IMR-90 (cell line): ENCODE measurements at regions not wholly inside any gene's neighbourhood (a gene's known extent, or its start where the extent isn't known, plus 50 kb on each side); places are given as distances from the start of the nearest gene placed in this dataset.

Experiments
- CHD1 ChIP-seq: IDR thresholded peaks from 2 replicates; pipeline ENCODE4 v1.6.1; 2012; ENCODE audit warnings: low read depth, low read length, improper control_type of control experiment
- CTCF ChIP-seq: conservative IDR thresholded peaks from 2 replicates; pipeline ENCODE4 v1.5.1; 2012; ENCODE audit warnings: mild to moderate bottlenecking, low read depth, low read length, improper control_type of control experiment
- ELK1 ChIP-seq: fragments of 150-350 bp; IDR thresholded peaks from 2 replicates; pipeline ENCODE4 v1.6.1; 2016; ENCODE audit warnings: low read depth, mild to moderate bottlenecking, low read length, moderate library complexity, borderline replicate concordance
- FOS ChIP-seq: fragments of 150-350 bp; IDR thresholded peaks from 2 replicates; pipeline ENCODE4 v1.6.1; 2016; ENCODE audit warnings: low read depth, low read length
- MAFK ChIP-seq: IDR thresholded peaks from 2 replicates; pipeline ENCODE4 v1.6.1; 2012; ENCODE audit warnings: low read depth, low read length, improper control_type of control experiment
- MAZ ChIP-seq: IDR thresholded peaks from 2 replicates; pipeline ENCODE4 v1.6.1; 2012; ENCODE audit warnings: low read depth, mild to moderate bottlenecking, low read length, improper control_type of control experiment, moderate library complexity, borderline replicate concordance
- MXI1 ChIP-seq: IDR thresholded peaks from 2 replicates; pipeline ENCODE4 v1.6.1; 2012; ENCODE audit warnings: low read depth, mild to moderate bottlenecking, low read length, moderate library complexity, borderline replicate concordance
- POLR2A ChIP-seq: IDR thresholded peaks from 2 replicates; pipeline ENCODE4 v1.6.1; 2012; ENCODE audit warnings: mild to moderate bottlenecking, low read depth, low read length
- RAD21 ChIP-seq: IDR thresholded peaks from 2 replicates; pipeline ENCODE4 v1.6.1; 2012; ENCODE audit warnings: low read length, improper control_type of control experiment
- RCOR1 ChIP-seq: IDR thresholded peaks from 2 replicates; pipeline ENCODE4 v1.6.1; 2012; ENCODE audit warnings: mild to moderate bottlenecking, low read length, improper control_type of control experiment; ENCODE audit not compliant: insufficient replicate concordance
- RFX5 ChIP-seq: IDR thresholded peaks from 2 replicates; pipeline ENCODE4 v1.8.0; 2012; ENCODE audit warnings: low read depth, mild to moderate bottlenecking, low read length, moderate library complexity
- SMC3 ChIP-seq: fragments of 150-350 bp; IDR thresholded peaks from 2 replicates; pipeline ENCODE4 v1.6.1; 2016; ENCODE audit warnings: low read depth, mild to moderate bottlenecking, antibody characterized with exemption, low read length, moderate library complexity
- USF2 ChIP-seq: fragments of 150-350 bp; IDR thresholded peaks from 2 replicates; pipeline ENCODE4 v1.6.1; 2017; ENCODE audit warnings: mild to moderate bottlenecking, antibody characterized with exemption, low read length, low read depth

- TF ChIP-seq POLR2A = no peak
- TF ChIP-seq CTCF = peak; percentile 35
- TF ChIP-seq MAZ = no peak
- TF ChIP-seq MAFK = no peak
- TF ChIP-seq FOS = no peak
- TF ChIP-seq USF2 = no peak
- TF ChIP-seq RFX5 = no peak
- no peak for TF ChIP-seq MXI1
- no peak for TF ChIP-seq RCOR1
- peak; percentile 31 for TF ChIP-seq RAD21
- TF ChIP-seq SMC3 = no peak
- TF ChIP-seq ELK1 = no peak
- no peak for TF ChIP-seq CHD1
These were observed 62.5 kb downstream of the DCAF8L1 start for GRCh38 chrX:27918799-27919198.
